GM12878 (cell line): ENCODE measurements at regions not wholly inside any gene's neighbourhood (a gene's known extent, or its start where the extent isn't known, plus 50 kb on each side); places are given as distances from the start of the nearest gene placed in this dataset.

Experiments
- ATAC-seq: fragments of 200-7000 bp; cut with Tn5 transposase; 3 replicates; pipeline ENCODE4 v1.9.1; 2020; ENCODE audit warnings: mild to moderate bottlenecking, moderate library complexity
- BruUV-seq: library from RNA; stranded (reverse); fragments of 400-500 nt; replicated peaks from 2 replicates; lab custom pipeline; 2021; lab: Mats Ljungman, UMichigan
- CTCF ChIA-PET: fragments of 300-600 bp; sonication (Branson Sonifier 250); formaldehyde crosslinking; extraction: SDS; loops from one replicate; lab custom pipeline; 2021; ENCODE audit warnings: inconsistent platforms; lab: Yijun Ruan, JAX
- POLR2A ChIA-PET: fragments of 350-600 bp; formaldehyde crosslinking; extraction: SDS; loops from one replicate; lab custom pipeline; 2021; ENCODE audit warnings: inconsistent platforms; lab: Charles Lee
- RAD21 ChIA-PET: fragments of 300-600 bp; sonication (Branson Sonifier 250); formaldehyde crosslinking; loops from one replicate; lab custom pipeline; 2023; ENCODE audit warnings: antibody characterized with exemption; ENCODE audit not compliant: unreplicated experiment; lab: Charles Lee
- SMC1A ChIA-PET: fragments of 300-600 bp; sonication (Branson Sonifier 250); formaldehyde crosslinking; loops from one replicate; lab custom pipeline; 2023; ENCODE audit not compliant: unreplicated experiment, uncharacterized antibody; lab: Charles Lee
- DNase-seq: peaks from one replicate; pipeline ENCODE4 v3.0.0-alpha.2; 2011; ENCODE audit warnings: low read depth, low spot score
- FAIRE-seq: peaks from 3 replicates; lab custom pipeline; 2011; peaks lifted over from hg19 to GRCh38; lab: Jason Lieb, UNC
- H2AFZ ChIP-seq: 2 replicates; pipeline ENCODE4 v1.6.0; 2011; ENCODE audit warnings: low read depth, low read length, control low read depth; ENCODE audit not compliant: control insufficient read depth
- H3K27ac ChIP-seq: 2 replicates; pipeline ENCODE4 v1.5.1; 2011; ENCODE audit warnings: control low read depth; ENCODE audit not compliant: control insufficient read depth, insufficient read depth
- H3K27me3 ChIP-seq, 2 experiments: replicated peaks in 1 of 2; 2 replicates each; pipeline versions ENCODE4 v1.6.0 to v1.6.1; 2011; ENCODE audit warnings: low read length in 1 of 2; ENCODE audit not compliant: control insufficient read depth in 2 of 2, insufficient read depth in 2 of 2
- H3K36me3 ChIP-seq, 2 experiments: 2 replicates each; pipeline ENCODE4 v1.5.1; 2011; ENCODE audit warnings: low read length in 1 of 2; ENCODE audit not compliant: control insufficient read depth in 2 of 2, insufficient read depth in 2 of 2
- H3K4me1 ChIP-seq: 2 replicates; pipeline ENCODE4 v1.6.1; 2011; ENCODE audit warnings: mild to moderate bottlenecking, low read length, moderate library complexity, mixed read lengths; ENCODE audit not compliant: control insufficient read depth, insufficient read depth
- H3K4me2 ChIP-seq: 2 replicates; pipeline ENCODE4 v1.6.0; 2011; ENCODE audit warnings: control low read depth; ENCODE audit not compliant: control insufficient read depth, insufficient read depth
- H3K4me3 ChIP-seq: fragments of 200-600 bp; sonication (generic); 2 replicates; pipeline ENCODE4 v1.5.1; 2016
- H3K79me2 ChIP-seq: 2 replicates; pipeline ENCODE4 v1.6.0; 2011; ENCODE audit warnings: low read length; ENCODE audit not compliant: control insufficient read depth, insufficient read depth
- H3K9ac ChIP-seq: 2 replicates; pipeline ENCODE4 v1.8.0; 2011; ENCODE audit warnings: low read length, control low read depth, mixed read lengths; ENCODE audit not compliant: control insufficient read depth, insufficient read depth
- H3K9me3 ChIP-seq: replicated peaks from 3 replicates; pipeline ENCODE4 v1.5.1; 2011; ENCODE audit warnings: mild to moderate bottlenecking, low read length; ENCODE audit not compliant: control insufficient read depth, insufficient read depth
- H4K20me1 ChIP-seq: 2 replicates; pipeline ENCODE4 v1.6.0; 2011; ENCODE audit not compliant: control insufficient read depth, insufficient read depth
- BCLAF1 ChIP-seq: fragments of 450-650 bp; IDR thresholded peaks from 2 replicates; pipeline ENCODE4 v1.6.1; 2017; ENCODE audit warnings: antibody characterized with exemption, mild to moderate bottlenecking, moderate library complexity
- CUX1 ChIP-seq: IDR thresholded peaks from 2 replicates; pipeline ENCODE4 v1.6.1; 2012; ENCODE audit warnings: improper control_type of control experiment, low read depth, low read length; ENCODE audit not compliant: insufficient replicate concordance
- E4F1 ChIP-seq: fragments of 450-650 bp; IDR thresholded peaks from 2 replicates; pipeline ENCODE4 v1.6.1; 2018; ENCODE audit warnings: borderline replicate concordance, mild to moderate bottlenecking; ENCODE audit not compliant: partially characterized antibody
- FOS ChIP-seq: IDR thresholded peaks from 3 replicates; pipeline ENCODE4 v1.6.1; 2011; ENCODE audit warnings: borderline replicate concordance; ENCODE audit not compliant: insufficient read length; ENCODE audit errors: extremely low read depth
- HDGF ChIP-seq: fragments of 450-650 bp; IDR thresholded peaks from 2 replicates; pipeline ENCODE4 v1.6.1; 2016; ENCODE audit warnings: antibody characterized with exemption
- HSF1 ChIP-seq: fragments of 150-350 bp; IDR thresholded peaks from 2 replicates; pipeline ENCODE4 v1.6.1; 2014; ENCODE audit warnings: mild to moderate bottlenecking, low read depth, low read length
- NBN ChIP-seq: fragments of 450-650 bp; IDR thresholded peaks from 2 replicates; pipeline ENCODE4 v1.6.1; 2016
- NFYB ChIP-seq: IDR thresholded peaks from 2 replicates; pipeline ENCODE4 v1.6.1; 2011; ENCODE audit warnings: low read depth, mild to moderate bottlenecking, low read length, improper control_type of control experiment, moderate library complexity; ENCODE audit not compliant: insufficient read depth
- SREBF2 ChIP-seq: IDR thresholded peaks from 2 replicates; pipeline ENCODE4 v1.6.1; 2012; ENCODE audit warnings: mild to moderate bottlenecking, low read length
- SRF ChIP-seq, 2 experiments: IDR thresholded peaks; 2 replicates each; pipeline ENCODE4 v1.6.1; 2011; ENCODE audit warnings: low read depth in 2 of 2, low read length in 2 of 2, mild to moderate bottlenecking in 1 of 2, moderate library complexity in 1 of 2
- ZSCAN29 ChIP-seq: fragments of 450-650 bp; IDR thresholded peaks from 2 replicates; pipeline ENCODE4 v1.6.1; 2017; ENCODE audit warnings: mild to moderate bottlenecking, moderate library complexity
- WGBS: methylation state at CpG from one replicate; pipeline ENCODE4 v1.1.6; 2016; ENCODE audit warnings: low lambda C conversion rate; ENCODE audit not compliant: insufficient replicate concordance, insufficient coverage; ENCODE audit errors: missing lambda C conversion rate; 5-methylcytosine and 5-hydroxymethylcytosine counted together
- in situ Hi-C: fragments of 300-500 bp; cut with MboI; formaldehyde crosslinking; loops from 9 replicates; pipeline ENCODE4 v1.14.3; 2018; ENCODE audit warnings: mixed read lengths
- intact Hi-C: fragments of 100-400 bp; cut with micrococcal nuclease; formaldehyde crosslinking; loops from one replicate; pipeline ENCODE4 v1.14.2; 2022; ENCODE audit not compliant: unreplicated experiment

- TF ChIP-seq CUX1 (no peak), ZSCAN29 (no peak)
- TF ChIP-seq, all 136 proteins: peak for 0
These were observed 599.6 kb upstream of the ADAMTS5 start (continued) for GRCh38 chr21:27566521-27566920.

GRCh38 chr21:27565364-27565763 lies 598.5 kb upstream of the ADAMTS5 start:
- ChIA-PET CTCF (no interaction called here), RAD21 (no interaction called here)
- H3K27ac ChIP-seq: no peak overlapping the region
- FAIRE-seq: no peak
- no peaks in the 10 kb centered on the region for H3K79me2 ChIP-seq
- ATAC-seq: no peak
- no peak overlapping the region for H3K9ac ChIP-seq
- H3K36me3 ChIP-seq: no peaks in the 10 kb centered on the region
- intact Hi-C loops: no loop called here
- WGBS: 0% methylated on average over 1 of the region's 1 CpG
- TF ChIP-seq FOS (no peak), SRF (IDR thresholded peaks at IDR 0.05; ENCODE audit: low read depth in 2 of 2, low read length in 2 of 2) (no peak), E4F1 (no peak), NFYB (no peak), HSF1 (no peak), SREBF2 (no peak), BCLAF1 (no peak), NBN (no peak), HDGF (no peak)
- TF ChIP-seq, all 136 proteins: peak for 0
- Histone ChIP-seq H3K4me3 (no peak overlapping the region), H2AFZ (no peak overlapping the region), H3K4me2 (no peak overlapping the region), H3K4me1 (no peaks in the 10 kb centered on the region), H3K9me3 (no peaks in the 10 kb centered on the region; the same call in 2 of the 3 replicates), H4K20me1 (no peaks in the 10 kb centered on the region), H3K27me3 (no peaks in the 10 kb centered on the region)
- in situ Hi-C loops: no loop called here
- DNase-seq: no peak
- no TSS peak for BruUV-seq
- POLR2A ChIA-PET: no interaction called here
- SMC1A ChIA-PET: no interaction called here
